ENCODE measurements at regions not wholly inside any gene's neighbourhood (a gene's known extent, or its start where the extent isn't known, plus 50 kb on each side); places are given as distances from the start of the nearest gene placed in this dataset.
"Not testable (repeated sequence)": the region's sequence is repeated elsewhere in the genome, so short reads cannot be mapped to it uniquely, and the experiment has no call there.

GRCh38 chr13:81153478-81153877 is 812.6 kb upstream of the SPRY2 start:
- no peak for FAIRE-seq
- H3K4me2 ChIP-seq: no peak overlapping the region

GRCh38 chr13:81148822-81149221 is 807.9 kb upstream of the SPRY2 start:
- WGBS (ENCODE audit: missing lambda C conversion rate): 18% methylated on average over 2 of the region's 2 CpGs
- TF ChIP-seq GATA3 (IDR thresholded peaks at IDR 0.05; ENCODE audit: borderline replicate concordance): no peak
- no peak for TF ChIP-seq NR3C1 (IDR thresholded peaks at IDR 0.05)
- no peak for TF ChIP-seq FOSB (CRISPR knock-in tag; IDR thresholded peaks at IDR 0.05)
- no peak for TF ChIP-seq MAX (IDR thresholded peaks at IDR 0.05)
- TF ChIP-seq JUNB (IDR thresholded peaks at IDR 0.05): no peak
- no peak for TF ChIP-seq FOSL2 (IDR thresholded peaks at IDR 0.05)
- no peak for TF ChIP-seq FOSL2 (CRISPR knock-in tag; IDR thresholded peaks at IDR 0.05)
- TF ChIP-seq SMC3 (IDR thresholded peaks at IDR 0.05): no peak
- no peak for TF ChIP-seq HEYL (CRISPR knock-in tag; IDR thresholded peaks at IDR 0.05)
- TF ChIP-seq SREBF2 (IDR thresholded peaks at IDR 0.05): no peak
- no peak for TF ChIP-seq E2F6 (IDR thresholded peaks at IDR 0.05; ENCODE audit: borderline replicate concordance, low read depth)
- no peak for TF ChIP-seq FOXS1 (CRISPR knock-in tag; IDR thresholded peaks at IDR 0.05)
- TF ChIP-seq MAZ (IDR thresholded peaks at IDR 0.05; ENCODE audit: borderline replicate concordance, low read depth, low read length): no peak
- TF ChIP-seq RNF2 (IDR thresholded peaks at IDR 0.05; ENCODE audit: borderline replicate concordance, low read depth): no peak
- POLR2A ChIA-PET: no interaction called here

More at GRCh38 chr13:81153478-81153877, 812.6 kb upstream of the SPRY2 start:
- Histone ChIP-seq H3K4me3 (no peak overlapping the region), H3K4me1 (no peaks in the 10 kb centered on the region), H3K27ac (no peak overlapping the region), H3K9me3 (no peaks in the 10 kb centered on the region)
- ChIA-PET CTCF (no interaction called here), POLR2A (no interaction called here)
- ATAC-seq: no peak
- DNase-seq (ENCODE audit: low read depth in 1 of 2, low spot score in 1 of 2): no peak
- 11% methylated on average over 2 of the region's 2 CpGs for WGBS (ENCODE audit: missing lambda C conversion rate)
- TF ChIP-seq BCL3 (IDR thresholded peaks at IDR 0.05) (no peak), MAFK (IDR thresholded peaks at IDR 0.05; ENCODE audit: partially characterized antibody) (peak; percentile 26)

GRCh38 chr13:81146576-81146975 is 805.6 kb upstream of the SPRY2 start:
- ATAC-seq; H3K4me3 ChIP-seq; DNase-seq (ENCODE audit: low read depth in 1 of 2, low spot score in 1 of 2); H3K27ac ChIP-seq; FAIRE-seq; H3K4me1 ChIP-seq; H3K4me2 ChIP-seq; POLR2A ChIA-PET; CTCF ChIA-PET; H3K9me3 ChIP-seq: not testable (repeated sequence)
- WGBS (ENCODE audit: missing lambda C conversion rate): 61% methylated on average over 12 of the region's 12 CpGs

More at GRCh38 chr13:81148822-81149221, 807.9 kb upstream of the SPRY2 start:
- no peak for DNase-seq (ENCODE audit: low read depth in 1 of 2, low spot score in 1 of 2)
- CTCF ChIA-PET: no interaction called here
- Histone ChIP-seq H3K27ac (no peak overlapping the region), H3K4me1 (no peaks in the 10 kb centered on the region), H3K9me3 (no peaks in the 10 kb centered on the region), H3K4me2 (no peak overlapping the region), H3K4me3 (no peak overlapping the region)
- FAIRE-seq: no peak
- no peak for ATAC-seq

- ATAC-seq: no peak
- no peak for DNase-seq (ENCODE audit: low read depth in 1 of 2, low spot score in 1 of 2)
- WGBS (ENCODE audit: missing lambda C conversion rate): 60% methylated on average over 5 of the region's 5 CpGs
- no peaks in the 10 kb centered on the region for H3K4me1 ChIP-seq
- no peak overlapping the region for H3K4me3 ChIP-seq
- ChIA-PET POLR2A (no interaction called here), CTCF (no interaction called here)
- no peak for FAIRE-seq
- H3K9me3 ChIP-seq: no peaks in the 10 kb centered on the region
- H3K4me2 ChIP-seq: no peak overlapping the region
- no peak overlapping the region for H3K27ac ChIP-seq
- TF ChIP-seq CHD2 (IDR thresholded peaks at IDR 0.05; ENCODE audit: low read length, partially characterized antibody): no peak
- TF ChIP-seq RARB (CRISPR knock-in tag; IDR thresholded peaks at IDR 0.05): no peak
- TF ChIP-seq GATA3 (IDR thresholded peaks at IDR 0.05; ENCODE audit: borderline replicate concordance): no peak
- no peak for TF ChIP-seq RCOR1 (IDR thresholded peaks at IDR 0.05; ENCODE audit: low read depth, low read length)
- no peak for TF ChIP-seq MAFK (IDR thresholded peaks at IDR 0.05; ENCODE audit: partially characterized antibody)
- no peak for TF ChIP-seq TP53 (CRISPR knock-in tag; IDR thresholded peaks at IDR 0.05)
- TF ChIP-seq FOSL2 (IDR thresholded peaks at IDR 0.05): no peak
- no peak for TF ChIP-seq FOSL2 (CRISPR knock-in tag; IDR thresholded peaks at IDR 0.05)
- TF ChIP-seq CEBPB (IDR thresholded peaks at IDR 0.05): no peak
- no peak for TF ChIP-seq CBX8 (IDR thresholded peaks at IDR 0.05)
- TF ChIP-seq CTCF (IDR thresholded peaks at IDR 0.05): no peak
- TF ChIP-seq HMGXB4 (CRISPR knock-in tag; IDR thresholded peaks at IDR 0.05; ENCODE audit: borderline replicate concordance): no peak
- no peak for TF ChIP-seq NPAS2 (CRISPR knock-in tag; IDR thresholded peaks at IDR 0.05; ENCODE audit: borderline replicate concordance)
- TF ChIP-seq KDM1A (IDR thresholded peaks at IDR 0.05; ENCODE audit: low read depth): no peak
Measured at GRCh38 chr13:81142306-81142999, 801.5 kb upstream of the SPRY2 start.

All from A549 (cell line).